HCEC 1CT (cell line): ENCODE measurements at regions not wholly inside any gene's neighbourhood (a gene's known extent, or its start where the extent isn't known, plus 50 kb on each side); places are given as distances from the start of the nearest gene placed in this dataset.
"Not testable (repeated sequence)": the region's sequence is repeated elsewhere in the genome, so short reads cannot be mapped to it uniquely, and the experiment has no call there.

Source experiments
- DNase-seq: peaks from one replicate; pipeline ENCODE4 v3.0.0-alpha.2; 2017

GRCh38 chr7:94174956-94175355, 170.8 kb upstream of the BET1 start:
- DNase-seq, result peak; percentile 13

- no peak for DNase-seq
Observed at GRCh38 chr7:94176694-94177200, 172.6 kb upstream of the BET1 start.

GRCh38 chr7:94177441-94177840, 173.3 kb upstream of the BET1 start:
- no peak for DNase-seq

- no peak for DNase-seq
Observed at GRCh38 chr7:94178230-94178629, 174.1 kb upstream of the BET1 start.

GRCh38 chr7:94179466-94179865, 175.3 kb upstream of the BET1 start:
- DNase-seq, result peak; percentile 18

- DNase-seq, result peak; percentile 92
Observed at GRCh38 chr7:94182066-94182465, 177.9 kb upstream of the BET1 start.

- no peak for DNase-seq
Observed at GRCh38 chr7:94182721-94183120, 178.6 kb upstream of the BET1 start.

- peak; percentile 100 for DNase-seq
Observed at GRCh38 chr7:94183289-94183749, 179.2 kb upstream of the BET1 start.

GRCh38 chr7:94183891-94184290, 179.7 kb upstream of the BET1 start:
- no peak for DNase-seq

- DNase-seq, result peak; percentile 25
Observed at GRCh38 chr7:94188350-94188749, 184.2 kb upstream of the BET1 start.

- DNase-seq, result peak; percentile 95
Observed at GRCh38 chr7:94190599-94191061, 186.5 kb upstream of the BET1 start.

GRCh38 chr7:94194426-94194825, 190.3 kb upstream of the BET1 start:
- DNase-seq, result not testable (repeated sequence)

- peak; percentile 40 for DNase-seq
Observed at GRCh38 chr7:94195201-94195600, 191.0 kb upstream of the BET1 start.

- DNase-seq, result peak; percentile 36
Observed at GRCh38 chr7:94195813-94196212, 191.7 kb upstream of the BET1 start.

- DNase-seq, result no peak
Observed at GRCh38 chr7:94205529-94205928, 189.2 kb upstream of the COL1A2 start.

GRCh38 chr7:94206295-94206694, 188.4 kb upstream of the COL1A2 start:
- DNase-seq, result no peak

GRCh38 chr7:94212160-94212559, 182.5 kb upstream of the COL1A2 start:
- no peak for DNase-seq

GRCh38 chr7:94216944-94217461, 177.7 kb upstream of the COL1A2 start:
- DNase-seq, result no peak

GRCh38 chr7:94217766-94218165, 176.9 kb upstream of the COL1A2 start:
- no peak for DNase-seq

- DNase-seq, result peak; percentile 10
Observed at GRCh38 chr7:94222516-94222915, 172.2 kb upstream of the COL1A2 start.

GRCh38 chr7:94223375-94224084, 171.2 kb upstream of the COL1A2 start:
- DNase-seq, result peak; percentile 72

- DNase-seq, result no peak
Observed at GRCh38 chr7:94228223-94228622, 166.5 kb upstream of the COL1A2 start.

- DNase-seq, result no peak
Observed at GRCh38 chr7:94228678-94229077, 166.0 kb upstream of the COL1A2 start.

GRCh38 chr7:94231305-94231704, 163.4 kb upstream of the COL1A2 start:
- DNase-seq, result no peak

- DNase-seq, result no peak
Observed at GRCh38 chr7:94236960-94237359, 157.7 kb upstream of the COL1A2 start.
